ENCODE measurements at regions not wholly inside any gene's neighbourhood (a gene's known extent, or its start where the extent isn't known, plus 50 kb on each side); places are given as distances from the start of the nearest gene placed in this dataset.

GRCh38 chr21:34252751-34253150, 111.1 kb upstream of the KCNE2 start:
- Histone ChIP-seq H3K27me3 (ENCODE audit: control insufficient read depth, insufficient read depth, low read length) (no peaks in the 10 kb centered on the region), H3K36me3 (ENCODE audit: control insufficient read depth, insufficient read depth, low read length) (no peaks in the 10 kb centered on the region), H3K4me3 (ENCODE audit: low read depth, low read length) (no peak overlapping the region), H3K4me1 (ENCODE audit: control insufficient read depth, insufficient read depth, low read length) (no peaks in the 10 kb centered on the region), H3K27ac (ENCODE audit: low read depth, low read length) (no peak overlapping the region), H3K9me3 (ENCODE audit: control insufficient read depth, insufficient read depth, low read depth, low read length) (peaks cover 40% of the 10 kb centered on the region), H3K9ac (ENCODE audit: low read length) (no peak overlapping the region)

- Histone ChIP-seq H3K27me3 (ENCODE audit: control insufficient read depth, insufficient read depth, low read length) (no peaks in the 10 kb centered on the region), H3K4me1 (ENCODE audit: control insufficient read depth, insufficient read depth, low read length) (no peaks in the 10 kb centered on the region), H3K27ac (ENCODE audit: low read depth, low read length) (no peak overlapping the region), H3K4me3 (ENCODE audit: low read depth, low read length) (no peak overlapping the region), H3K9me3 (ENCODE audit: control insufficient read depth, insufficient read depth, low read depth, low read length) (peaks cover 34% of the 10 kb centered on the region), H3K36me3 (ENCODE audit: control insufficient read depth, insufficient read depth, low read length) (no peaks in the 10 kb centered on the region), H3K9ac (ENCODE audit: low read length) (no peak overlapping the region)
Measured at GRCh38 chr21:34255073-34255472, 108.7 kb upstream of the KCNE2 start.

- Histone ChIP-seq H3K4me3 (ENCODE audit: low read depth, low read length) (no peak overlapping the region), H3K27me3 (ENCODE audit: control insufficient read depth, insufficient read depth, low read length) (no peaks in the 10 kb centered on the region), H3K9me3 (ENCODE audit: control insufficient read depth, insufficient read depth, low read depth, low read length) (peaks cover 2% of the 10 kb centered on the region), H3K4me1 (ENCODE audit: control insufficient read depth, insufficient read depth, low read length) (no peaks in the 10 kb centered on the region), H3K27ac (ENCODE audit: low read depth, low read length) (no peak overlapping the region), H3K9ac (ENCODE audit: low read length) (no peak overlapping the region), H3K36me3 (ENCODE audit: control insufficient read depth, insufficient read depth, low read length) (no peaks in the 10 kb centered on the region)
Measured at GRCh38 chr21:34260277-34261008, 103.4 kb upstream of the KCNE2 start.

GRCh38 chr21:34261841-34262468, 101.9 kb upstream of the KCNE2 start:
- H3K4me3 ChIP-seq (ENCODE audit: low read depth, low read length): no peak overlapping the region
- no peaks in the 10 kb centered on the region for H3K36me3 ChIP-seq (ENCODE audit: control insufficient read depth, insufficient read depth, low read length)
- no peak overlapping the region for H3K9ac ChIP-seq (ENCODE audit: low read length)
- H3K9me3 ChIP-seq (ENCODE audit: control insufficient read depth, insufficient read depth, low read depth, low read length): no peaks in the 10 kb centered on the region; the same call in 1 of the 2 replicates
- H3K27me3 ChIP-seq (ENCODE audit: control insufficient read depth, insufficient read depth, low read length): no peaks in the 10 kb centered on the region
- no peak overlapping the region for H3K27ac ChIP-seq (ENCODE audit: low read depth, low read length)
- no peaks in the 10 kb centered on the region for H3K4me1 ChIP-seq (ENCODE audit: control insufficient read depth, insufficient read depth, low read length)

GRCh38 chr21:34262469-34262845, 101.3 kb upstream of the KCNE2 start:
- no peaks in the 10 kb centered on the region for H3K4me1 ChIP-seq (ENCODE audit: control insufficient read depth, insufficient read depth, low read length)
- H3K4me3 ChIP-seq (ENCODE audit: low read depth, low read length): no peak overlapping the region
- no peaks in the 10 kb centered on the region for H3K36me3 ChIP-seq (ENCODE audit: control insufficient read depth, insufficient read depth, low read length)
- no peaks in the 10 kb centered on the region; the same call in 1 of the 2 replicates for H3K9me3 ChIP-seq (ENCODE audit: control insufficient read depth, insufficient read depth, low read depth, low read length)
- no peaks in the 10 kb centered on the region for H3K27me3 ChIP-seq (ENCODE audit: control insufficient read depth, insufficient read depth, low read length)
- no peak overlapping the region for H3K27ac ChIP-seq (ENCODE audit: low read depth, low read length)
- H3K9ac ChIP-seq (ENCODE audit: low read length): no peak overlapping the region

- no peak overlapping the region for H3K4me3 ChIP-seq (ENCODE audit: low read depth, low read length)
- no peak overlapping the region for H3K9ac ChIP-seq (ENCODE audit: low read length)
- no peak overlapping the region for H3K27ac ChIP-seq (ENCODE audit: low read depth, low read length)
- no peaks in the 10 kb centered on the region; the same call in 1 of the 2 replicates for H3K9me3 ChIP-seq (ENCODE audit: control insufficient read depth, insufficient read depth, low read depth, low read length)
- H3K27me3 ChIP-seq (ENCODE audit: control insufficient read depth, insufficient read depth, low read length): no peaks in the 10 kb centered on the region
- H3K4me1 ChIP-seq (ENCODE audit: control insufficient read depth, insufficient read depth, low read length): no peaks in the 10 kb centered on the region
- no peaks in the 10 kb centered on the region for H3K36me3 ChIP-seq (ENCODE audit: control insufficient read depth, insufficient read depth, low read length)
Measured at GRCh38 chr21:34263629-34264028, 100.2 kb upstream of the KCNE2 start.

- Histone ChIP-seq H3K27ac (ENCODE audit: low read depth, low read length) (no peak overlapping the region), H3K36me3 (ENCODE audit: control insufficient read depth, insufficient read depth, low read length) (no peaks in the 10 kb centered on the region), H3K9ac (ENCODE audit: low read length) (no peak overlapping the region), H3K27me3 (ENCODE audit: control insufficient read depth, insufficient read depth, low read length) (no peaks in the 10 kb centered on the region), H3K4me3 (ENCODE audit: low read depth, low read length) (no peak overlapping the region), H3K4me1 (ENCODE audit: control insufficient read depth, insufficient read depth, low read length) (no peaks in the 10 kb centered on the region), H3K9me3 (ENCODE audit: control insufficient read depth, insufficient read depth, low read depth, low read length) (no peaks in the 10 kb centered on the region; the same call in 1 of the 2 replicates)
Measured at GRCh38 chr21:34266351-34266750, 97.5 kb upstream of the KCNE2 start.

GRCh38 chr21:34268493-34268892, 95.3 kb upstream of the KCNE2 start:
- Histone ChIP-seq H3K27ac (ENCODE audit: low read depth, low read length) (no peak overlapping the region), H3K9me3 (ENCODE audit: control insufficient read depth, insufficient read depth, low read depth, low read length) (no peaks in the 10 kb centered on the region), H3K36me3 (ENCODE audit: control insufficient read depth, insufficient read depth, low read length) (no peaks in the 10 kb centered on the region), H3K27me3 (ENCODE audit: control insufficient read depth, insufficient read depth, low read length) (no peaks in the 10 kb centered on the region), H3K4me3 (ENCODE audit: low read depth, low read length) (no peak overlapping the region), H3K9ac (ENCODE audit: low read length) (no peak overlapping the region), H3K4me1 (ENCODE audit: control insufficient read depth, insufficient read depth, low read length) (no peaks in the 10 kb centered on the region)

- Histone ChIP-seq H3K36me3 (ENCODE audit: control insufficient read depth, insufficient read depth, low read length) (no peaks in the 10 kb centered on the region), H3K9ac (ENCODE audit: low read length) (no peak overlapping the region), H3K27ac (ENCODE audit: low read depth, low read length) (no peak overlapping the region), H3K4me3 (ENCODE audit: low read depth, low read length) (no peak overlapping the region), H3K9me3 (ENCODE audit: control insufficient read depth, insufficient read depth, low read depth, low read length) (no peaks in the 10 kb centered on the region), H3K27me3 (ENCODE audit: control insufficient read depth, insufficient read depth, low read length) (no peaks in the 10 kb centered on the region), H3K4me1 (ENCODE audit: control insufficient read depth, insufficient read depth, low read length) (no peaks in the 10 kb centered on the region)
Measured at GRCh38 chr21:34270411-34270810, 93.4 kb upstream of the KCNE2 start.

- Histone ChIP-seq H3K9me3 (ENCODE audit: control insufficient read depth, insufficient read depth, low read depth, low read length) (no peaks in the 10 kb centered on the region), H3K4me3 (ENCODE audit: low read depth, low read length) (no peak overlapping the region), H3K27ac (ENCODE audit: low read depth, low read length) (no peak overlapping the region), H3K36me3 (ENCODE audit: control insufficient read depth, insufficient read depth, low read length) (no peaks in the 10 kb centered on the region), H3K9ac (ENCODE audit: low read length) (no peak overlapping the region), H3K27me3 (ENCODE audit: control insufficient read depth, insufficient read depth, low read length) (no peaks in the 10 kb centered on the region), H3K4me1 (ENCODE audit: control insufficient read depth, insufficient read depth, low read length) (no peaks in the 10 kb centered on the region)
Measured at GRCh38 chr21:34271189-34271851, 92.5 kb upstream of the KCNE2 start.

GRCh38 chr21:34272321-34272720, 91.5 kb upstream of the KCNE2 start:
- Histone ChIP-seq H3K9me3 (ENCODE audit: control insufficient read depth, insufficient read depth, low read depth, low read length) (no peaks in the 10 kb centered on the region), H3K9ac (ENCODE audit: low read length) (no peak overlapping the region), H3K36me3 (ENCODE audit: control insufficient read depth, insufficient read depth, low read length) (no peaks in the 10 kb centered on the region), H3K4me1 (ENCODE audit: control insufficient read depth, insufficient read depth, low read length) (no peaks in the 10 kb centered on the region), H3K4me3 (ENCODE audit: low read depth, low read length) (no peak overlapping the region), H3K27ac (ENCODE audit: low read depth, low read length) (no peak overlapping the region), H3K27me3 (ENCODE audit: control insufficient read depth, insufficient read depth, low read length) (no peaks in the 10 kb centered on the region)
